KMS-11 (cell line): ENCODE measurements at regions not wholly inside any gene's neighbourhood (a gene's known extent, or its start where the extent isn't known, plus 50 kb on each side); places are given as distances from the start of the nearest gene placed in this dataset.

ENCODE experiments used
- H2AFZ ChIP-seq: fragments of 200-600 bp; sonication (generic); 2 replicates; pipeline ENCODE4 v1.6.1; 2016; ENCODE audit warnings: antibody characterized with exemption, mixed run types, low read depth
- H3K27ac ChIP-seq: fragments of 200-600 bp; sonication (generic); 2 replicates; pipeline ENCODE4 v1.6.1; 2016; ENCODE audit warnings: mild to moderate bottlenecking, mixed run types
- H3K27me3 ChIP-seq: fragments of 200-600 bp; sonication (generic); 2 replicates; pipeline ENCODE4 v1.6.1; 2017; ENCODE audit warnings: mild to moderate bottlenecking, low read depth, mixed run types, moderate library complexity; ENCODE audit not compliant: insufficient read depth
- H3K36me3 ChIP-seq: fragments of 200-600 bp; sonication (generic); 2 replicates; pipeline ENCODE4 v1.6.1; 2017; ENCODE audit warnings: mild to moderate bottlenecking, mixed run types; ENCODE audit not compliant: insufficient read depth
- H3K4me1 ChIP-seq: fragments of 200-600 bp; sonication (generic); 2 replicates; pipeline ENCODE4 v1.6.1; 2016; ENCODE audit warnings: mild to moderate bottlenecking, low read depth, mixed run types; ENCODE audit not compliant: poor library complexity, severe bottlenecking
- H3K4me2 ChIP-seq: fragments of 200-600 bp; sonication (generic); 2 replicates; pipeline ENCODE4 v1.7.0; 2016; ENCODE audit warnings: mild to moderate bottlenecking, mixed run types
- H3K4me3 ChIP-seq: fragments of 200-600 bp; sonication (generic); IDR thresholded peaks from 2 replicates; pipeline ENCODE4 v1.6.1; 2017; ENCODE audit warnings: low read depth, low read length, mixed read lengths; ENCODE audit not compliant: insufficient read depth
- H3K79me2 ChIP-seq: fragments of 200-600 bp; sonication (generic); 2 replicates; pipeline ENCODE4 v1.6.1; 2016; ENCODE audit warnings: low read depth, mixed run types; ENCODE audit not compliant: insufficient read depth
- H3K9ac ChIP-seq: fragments of 200-600 bp; sonication (generic); 2 replicates; pipeline ENCODE4 v1.6.1; 2016; ENCODE audit warnings: mild to moderate bottlenecking, mixed run types
- H4K20me1 ChIP-seq: fragments of 200-600 bp; sonication (generic); 2 replicates; pipeline ENCODE4 v1.6.1; 2016; ENCODE audit warnings: mild to moderate bottlenecking, mixed run types; ENCODE audit not compliant: insufficient read depth
- TF ChIP-seq, protein P1 (sequence below): fragments of 200-600 bp; sonication (generic); conservative IDR thresholded peaks from 2 replicates; pipeline ENCODE4 v1.6.1; 2017; ENCODE audit warnings: low read depth, mild to moderate bottlenecking, antibody characterized with exemption, low read length, moderate library complexity, mixed read lengths

DNA sequence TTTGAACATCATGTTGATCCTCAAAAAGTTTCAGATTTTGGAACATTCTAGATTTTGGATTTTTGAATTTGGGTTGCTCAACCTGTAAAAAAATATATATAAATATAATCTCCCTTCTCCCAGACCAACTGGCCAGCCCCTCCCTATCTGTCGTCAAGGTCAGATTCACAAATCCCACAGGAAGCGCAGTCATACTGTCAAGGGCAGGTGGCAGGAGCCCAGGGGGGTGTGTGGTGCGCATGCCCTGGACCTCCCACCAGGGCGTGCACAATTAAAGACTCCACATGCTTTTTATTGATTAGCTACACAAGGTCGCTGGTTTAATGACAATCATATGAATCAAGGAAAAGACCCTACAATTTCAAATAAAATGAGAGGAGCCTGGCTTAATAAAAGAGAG, 77.0 kb upstream of the EEPD1 start:
- Histone ChIP-seq H4K20me1 (no peaks in the 10 kb centered on the region), H3K36me3 (no peaks in the 10 kb centered on the region), H3K4me2 (no peak overlapping the region), H3K79me2 (no peaks in the 10 kb centered on the region), H3K27ac (no peak overlapping the region), H2AFZ (no peak overlapping the region), H3K9ac (no peak overlapping the region), H3K4me3 (no peak overlapping the region), H3K4me1 (no peaks in the 10 kb centered on the region), H3K27me3 (no peaks in the 10 kb centered on the region)
- TF ChIP-seq, protein P1, sequence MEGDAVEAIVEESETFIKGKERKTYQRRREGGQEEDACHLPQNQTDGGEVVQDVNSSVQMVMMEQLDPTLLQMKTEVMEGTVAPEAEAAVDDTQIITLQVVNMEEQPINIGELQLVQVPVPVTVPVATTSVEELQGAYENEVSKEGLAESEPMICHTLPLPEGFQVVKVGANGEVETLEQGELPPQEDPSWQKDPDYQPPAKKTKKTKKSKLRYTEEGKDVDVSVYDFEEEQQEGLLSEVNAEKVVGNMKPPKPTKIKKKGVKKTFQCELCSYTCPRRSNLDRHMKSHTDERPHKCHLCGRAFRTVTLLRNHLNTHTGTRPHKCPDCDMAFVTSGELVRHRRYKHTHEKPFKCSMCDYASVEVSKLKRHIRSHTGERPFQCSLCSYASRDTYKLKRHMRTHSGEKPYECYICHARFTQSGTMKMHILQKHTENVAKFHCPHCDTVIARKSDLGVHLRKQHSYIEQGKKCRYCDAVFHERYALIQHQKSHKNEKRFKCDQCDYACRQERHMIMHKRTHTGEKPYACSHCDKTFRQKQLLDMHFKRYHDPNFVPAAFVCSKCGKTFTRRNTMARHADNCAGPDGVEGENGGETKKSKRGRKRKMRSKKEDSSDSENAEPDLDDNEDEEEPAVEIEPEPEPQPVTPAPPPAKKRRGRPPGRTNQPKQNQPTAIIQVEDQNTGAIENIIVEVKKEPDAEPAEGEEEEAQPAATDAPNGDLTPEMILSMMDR: no peak

DNA sequence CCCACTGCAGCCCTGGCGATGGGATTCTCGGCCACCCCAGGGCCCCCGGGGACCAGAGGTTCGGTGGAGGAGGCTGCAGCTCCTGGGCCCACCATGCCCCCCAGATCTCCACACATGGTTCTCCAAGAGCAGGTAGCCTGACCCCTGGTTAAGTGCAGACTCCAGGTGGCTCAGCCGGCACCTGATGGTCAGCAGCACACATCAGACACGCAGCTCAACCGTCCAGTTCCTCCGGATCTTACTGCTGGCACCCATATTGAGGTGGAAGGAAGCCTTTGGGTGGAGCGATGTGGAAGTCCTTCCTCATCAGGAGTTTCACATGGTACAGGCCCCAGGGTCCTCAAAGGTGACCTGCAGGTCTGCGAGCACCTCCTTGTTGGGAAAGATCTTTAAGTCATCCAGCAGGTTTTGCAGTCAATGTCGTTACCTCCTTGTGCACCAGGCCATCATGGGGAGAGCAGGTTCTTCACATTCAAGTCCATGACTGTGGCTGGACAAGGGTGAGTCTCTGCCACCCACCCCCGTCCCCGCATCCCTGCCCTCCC, 74.2 kb upstream of the EEPD1 start:
- H3K27me3 ChIP-seq: no peaks in the 10 kb centered on the region
- no peak overlapping the region for H3K9ac ChIP-seq
- no peaks in the 10 kb centered on the region for H3K4me1 ChIP-seq
- H4K20me1 ChIP-seq: no peaks in the 10 kb centered on the region
- no peak overlapping the region for H3K4me2 ChIP-seq
- no peak overlapping the region for H3K4me3 ChIP-seq
- no peak overlapping the region for H3K27ac ChIP-seq
- TF ChIP-seq, protein P1: no peak
- no peak overlapping the region for H2AFZ ChIP-seq
- no peaks in the 10 kb centered on the region for H3K36me3 ChIP-seq
- no peaks in the 10 kb centered on the region for H3K79me2 ChIP-seq

DNA sequence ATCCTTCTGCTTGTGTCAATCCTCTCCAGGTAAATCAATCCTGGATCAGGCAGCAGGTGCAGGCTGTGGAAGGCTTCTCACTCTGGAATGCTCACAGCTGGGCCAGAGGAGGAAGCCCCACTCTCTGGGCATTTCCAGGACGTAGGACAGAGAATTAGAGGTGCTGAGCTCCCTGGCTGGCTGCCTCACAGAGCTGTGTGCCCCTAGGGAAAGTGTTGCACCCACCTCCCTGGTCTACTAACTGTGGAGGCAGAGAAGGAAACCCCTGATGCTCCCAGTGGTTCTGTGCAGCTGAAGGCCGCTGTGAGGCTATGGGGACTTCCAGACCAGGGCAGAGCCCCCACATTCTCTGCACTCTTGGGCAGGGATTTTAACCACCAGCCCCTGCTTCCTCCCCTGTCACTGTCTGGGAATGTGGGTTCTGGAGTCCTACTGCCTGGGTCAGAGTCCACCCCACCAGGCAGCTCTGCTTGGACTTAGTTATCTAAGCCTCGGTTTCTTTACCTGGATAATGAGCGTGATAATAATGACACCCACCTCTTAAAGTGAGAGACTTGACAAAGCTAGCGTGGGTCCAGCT, 73.5 kb upstream of the EEPD1 start:
- no peak overlapping the region for H3K9ac ChIP-seq
- no peak overlapping the region for H3K27ac ChIP-seq
- H3K79me2 ChIP-seq: no peaks in the 10 kb centered on the region
- H2AFZ ChIP-seq: no peak overlapping the region
- H3K4me1 ChIP-seq: no peaks in the 10 kb centered on the region
- no peak overlapping the region for H3K4me3 ChIP-seq
- TF ChIP-seq, protein P1: no peak
- H3K4me2 ChIP-seq: no peak overlapping the region
- no peaks in the 10 kb centered on the region for H3K36me3 ChIP-seq
- no peaks in the 10 kb centered on the region for H3K27me3 ChIP-seq
- H4K20me1 ChIP-seq: no peaks in the 10 kb centered on the region

DNA sequence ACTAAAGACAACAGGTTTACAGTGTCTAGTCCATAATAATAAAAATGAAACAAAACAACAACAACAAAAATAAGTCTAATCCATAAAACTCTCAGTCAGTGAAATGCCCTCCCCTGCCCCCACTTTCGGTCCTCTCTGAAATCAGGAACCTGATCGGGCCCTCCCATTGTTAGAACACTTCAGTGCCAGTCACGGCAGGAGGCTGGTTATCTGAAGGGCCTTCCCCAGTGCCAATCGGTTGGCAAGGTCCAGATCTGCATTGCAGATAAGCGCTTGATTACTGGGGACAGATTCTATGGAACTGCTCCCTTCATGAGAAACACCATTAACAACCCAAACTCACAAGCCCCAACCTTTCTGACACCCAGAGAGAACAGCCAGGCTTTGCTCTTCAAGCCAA, 72.2 kb upstream of the EEPD1 start:
- no peaks in the 10 kb centered on the region for H3K4me1 ChIP-seq
- no peak overlapping the region for H3K27ac ChIP-seq
- H4K20me1 ChIP-seq: no peaks in the 10 kb centered on the region
- no peaks in the 10 kb centered on the region for H3K36me3 ChIP-seq
- H3K79me2 ChIP-seq: no peaks in the 10 kb centered on the region
- no peak overlapping the region for H3K4me3 ChIP-seq
- H3K9ac ChIP-seq: no peak overlapping the region
- H3K4me2 ChIP-seq: no peak overlapping the region
- H3K27me3 ChIP-seq: no peaks in the 10 kb centered on the region
- TF ChIP-seq, protein P1: no peak
- no peak overlapping the region for H2AFZ ChIP-seq
